B cell (primary cell): ENCODE measurements at regions not wholly inside any gene's neighbourhood (a gene's known extent, or its start where the extent isn't known, plus 50 kb on each side); places are given as distances from the start of the nearest gene placed in this dataset.

Experiments used
- CTCF ChIP-seq: fragments of 200-600 bp; IDR thresholded peaks from one replicate; pipeline ENCODE4 v1.8.0; 2022; ENCODE audit warnings: antibody characterized with exemption, mild to moderate bottlenecking
- EZH2 ChIP-seq: IDR thresholded peaks from 2 replicates; pipeline ENCODE4 v1.6.1; 2012; ENCODE audit warnings: borderline replicate concordance, low read depth, mild to moderate bottlenecking, moderate library complexity, low read length; ENCODE audit not compliant: insufficient read depth, poor library complexity, severe bottlenecking

- TF ChIP-seq CTCF (no peak), EZH2 (no peak)
Observed at GRCh38 chr7:113216038-113216437, 97.7 kb upstream of the SMIM30 start.
